Stimulated activated CD4-positive, alpha-beta T cell treated with anti-CD3 and anti-CD28 coated beads, Interleukin-1b, Interleukin-23, amount 100 ng/mL, for 4 hours (primary cell): ENCODE measurements at regions not wholly inside any gene's neighbourhood (a gene's known extent, or its start where the extent isn't known, plus 50 kb on each side); places are given as distances from the start of the nearest gene placed in this dataset.
"Not testable (repeated sequence)": the region's sequence is repeated elsewhere in the genome, so short reads cannot be mapped to it uniquely, and the experiment has no call there.

ENCODE experiments used
- DNase-seq, 2 donors: peaks; one replicate each; pipeline ENCODE4 v3.0.0-alpha.2; 2020; ENCODE audit warnings: low read depth in 2 of 2

GRCh38 chr6:6811128-6812009 is 222.8 kb downstream of the LY86 start:
- no peak for DNase-seq

GRCh38 chr6:6812427-6812826 is 223.9 kb downstream of the LY86 start:
- DNase-seq = no peak

- no peak for DNase-seq
Measured at GRCh38 chr6:6815732-6816131, 227.2 kb downstream of the LY86 start.

GRCh38 chr6:6816716-6817115 is 228.2 kb downstream of the LY86 start:
- DNase-seq = no peak

DNA sequence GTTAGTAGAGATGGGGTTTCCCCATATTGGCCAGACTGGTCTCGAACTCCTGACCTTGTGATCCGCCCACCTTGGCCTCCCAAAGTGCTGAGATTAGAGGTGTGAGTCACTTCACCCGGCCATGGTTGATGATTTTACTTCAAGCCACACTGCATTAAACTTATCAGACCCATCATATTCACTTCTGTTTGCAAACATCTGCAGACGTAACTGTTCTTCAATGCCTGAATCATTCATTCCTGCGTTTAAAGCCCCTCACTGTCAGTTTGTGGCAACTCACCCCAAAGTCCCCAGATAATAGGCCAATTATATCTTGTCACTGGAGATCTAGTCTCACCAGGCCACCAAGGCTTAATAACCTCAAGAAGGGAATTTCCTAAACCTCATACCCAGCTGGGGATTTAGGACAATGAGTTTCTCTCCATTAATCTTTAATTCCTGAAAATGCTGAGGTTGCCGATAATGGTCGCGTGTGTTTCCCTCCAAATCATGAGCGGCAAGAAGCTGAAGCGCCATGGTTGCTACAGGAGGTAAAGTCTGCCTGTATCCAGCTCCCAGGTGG is 229.6 kb downstream of the LY86 start:
- no peak for DNase-seq

DNA sequence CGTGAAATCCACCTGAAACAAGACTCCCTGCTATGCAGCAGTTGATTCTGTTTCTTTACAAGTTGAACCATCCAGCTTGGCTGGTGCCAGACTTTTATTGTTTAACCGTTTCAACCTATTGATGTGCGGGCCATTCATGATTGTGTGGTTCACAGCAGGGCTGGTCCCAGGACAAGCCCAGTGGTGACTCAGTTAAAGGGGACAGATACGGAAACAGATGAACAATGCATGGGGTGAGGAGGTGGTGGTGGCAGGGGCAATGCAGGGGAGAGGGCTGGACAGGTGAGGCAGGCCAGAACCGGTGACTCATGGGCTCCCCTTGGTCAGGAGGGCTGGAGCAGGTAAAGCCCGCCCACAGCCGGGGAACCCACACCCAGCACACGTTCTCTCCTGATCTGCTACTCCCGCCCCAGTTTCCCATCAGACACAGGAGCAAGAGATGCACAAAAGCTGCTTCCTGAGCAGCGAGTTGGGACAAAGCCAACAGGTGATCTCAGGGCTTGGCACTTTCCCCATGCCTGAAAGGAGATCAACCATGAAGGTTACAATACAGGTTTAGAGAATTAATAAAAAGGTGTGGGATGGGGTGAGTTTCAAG is 232.2 kb downstream of the LY86 start:
- no peak for DNase-seq

DNA sequence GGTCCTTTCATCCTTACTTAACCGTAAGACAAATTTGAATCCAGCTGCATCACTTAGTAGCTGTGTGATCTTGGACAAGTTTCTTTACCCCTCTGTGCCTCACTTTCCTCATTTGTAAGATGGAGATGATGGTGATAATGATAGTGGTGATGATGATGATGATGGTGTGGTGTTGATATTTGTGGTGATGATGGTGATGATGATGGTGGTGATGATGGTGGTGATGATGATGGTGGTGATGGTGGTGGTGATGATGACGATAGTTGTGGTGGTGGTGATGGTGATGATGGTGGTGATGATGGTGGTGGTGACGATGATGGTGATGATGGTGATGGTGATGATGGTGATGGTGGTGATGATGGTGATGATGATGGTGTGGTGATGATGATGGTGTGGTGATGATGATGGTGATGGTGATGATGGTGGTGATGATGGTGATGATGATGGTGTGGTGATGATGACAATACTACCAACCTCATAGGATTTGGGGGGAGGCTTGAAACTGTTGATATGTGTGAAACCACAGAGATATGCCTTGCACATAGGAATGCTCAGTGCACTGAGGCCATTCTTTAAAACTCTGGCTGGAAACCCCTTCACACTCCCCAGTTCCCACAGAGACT is 233.2 kb downstream of the LY86 start:
- no peak for DNase-seq

GRCh38 chr6:6823030-6823429 is 234.5 kb downstream of the LY86 start:
- DNase-seq = no peak

GRCh38 chr6:6823568-6824224 is 235.2 kb downstream of the LY86 start:
- DNase-seq = no peak

DNA sequence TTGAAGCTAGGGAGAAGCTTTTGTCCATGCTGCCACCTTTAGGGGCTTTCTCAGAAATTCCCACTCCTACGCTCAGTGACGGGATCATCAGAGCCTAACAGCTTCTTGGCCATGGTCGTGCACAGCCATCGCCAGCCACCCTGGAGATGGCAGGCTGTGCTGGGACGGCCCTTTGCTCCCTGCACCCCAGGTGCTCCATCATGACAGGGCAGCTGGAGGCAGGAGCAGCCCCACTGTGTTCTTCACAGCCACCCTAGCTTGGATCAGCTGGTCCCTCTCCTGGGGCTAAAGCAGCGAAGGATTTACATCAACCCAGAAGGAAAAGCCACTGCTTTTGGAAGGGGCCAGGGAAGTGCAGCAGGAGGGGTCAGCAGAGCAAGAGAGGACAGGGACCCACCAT is 235.9 kb downstream of the LY86 start:
- DNase-seq = no peak

DNA sequence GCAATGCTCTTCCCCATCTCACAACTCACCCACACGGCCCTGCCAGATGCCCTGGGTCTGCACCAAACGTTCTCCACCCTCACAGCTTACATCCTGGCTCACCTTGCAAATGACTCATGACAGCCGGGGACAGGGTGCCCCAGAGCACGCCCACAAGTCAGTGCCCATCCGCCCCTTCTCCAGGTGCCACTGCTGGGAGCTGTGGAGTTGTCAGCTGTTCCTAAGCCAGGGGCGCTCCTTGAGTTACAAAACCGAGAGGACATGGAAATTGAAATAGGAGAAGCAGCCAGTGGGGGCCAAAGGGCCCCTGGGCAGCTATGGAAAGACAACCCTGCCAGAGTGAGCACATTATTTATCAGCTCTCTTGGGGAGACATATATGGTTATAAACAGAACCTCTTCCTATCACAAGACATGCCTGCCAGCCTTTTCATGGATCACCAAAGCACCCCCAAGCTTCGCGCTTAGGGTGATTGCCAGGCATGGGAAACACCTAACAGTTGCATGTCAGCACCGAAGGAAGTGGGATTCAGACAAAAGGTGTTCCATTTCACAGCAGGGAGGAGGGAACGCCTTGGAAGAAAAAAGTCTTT is 236.8 kb downstream of the LY86 start:
- DNase-seq = no peak

GRCh38 chr6:6826095-6826901 is 237.8 kb downstream of the LY86 start:
- DNase-seq = no peak

- no peak for DNase-seq
Measured at GRCh38 chr6:6826961-6827360, 238.4 kb downstream of the LY86 start.

- DNase-seq = no peak
Measured at GRCh38 chr6:6829872-6830685, 241.6 kb downstream of the LY86 start.

GRCh38 chr6:6830686-6831063 is 242.2 kb downstream of the LY86 start:
- not testable (repeated sequence) for DNase-seq

DNA sequence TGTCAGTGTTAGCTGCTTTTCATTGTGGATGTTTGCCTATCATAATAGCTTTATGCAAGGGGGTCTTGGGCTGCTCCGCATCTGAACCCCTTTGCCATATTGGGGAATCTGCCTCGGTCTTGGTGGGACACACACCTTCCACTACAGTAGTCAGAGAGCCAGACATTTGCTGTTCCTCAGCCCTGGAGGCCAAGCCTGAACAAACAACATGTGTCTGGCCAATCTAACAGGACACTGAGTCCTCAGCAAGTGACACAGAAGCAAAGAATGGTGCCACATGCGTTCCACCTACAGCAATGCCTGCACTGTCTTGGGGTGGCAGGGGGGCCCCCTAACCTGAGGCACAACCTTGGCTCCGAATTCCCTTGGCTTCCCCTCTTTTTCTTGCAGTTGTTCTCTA is 243.9 kb downstream of the LY86 start:
- DNase-seq = no peak

DNA sequence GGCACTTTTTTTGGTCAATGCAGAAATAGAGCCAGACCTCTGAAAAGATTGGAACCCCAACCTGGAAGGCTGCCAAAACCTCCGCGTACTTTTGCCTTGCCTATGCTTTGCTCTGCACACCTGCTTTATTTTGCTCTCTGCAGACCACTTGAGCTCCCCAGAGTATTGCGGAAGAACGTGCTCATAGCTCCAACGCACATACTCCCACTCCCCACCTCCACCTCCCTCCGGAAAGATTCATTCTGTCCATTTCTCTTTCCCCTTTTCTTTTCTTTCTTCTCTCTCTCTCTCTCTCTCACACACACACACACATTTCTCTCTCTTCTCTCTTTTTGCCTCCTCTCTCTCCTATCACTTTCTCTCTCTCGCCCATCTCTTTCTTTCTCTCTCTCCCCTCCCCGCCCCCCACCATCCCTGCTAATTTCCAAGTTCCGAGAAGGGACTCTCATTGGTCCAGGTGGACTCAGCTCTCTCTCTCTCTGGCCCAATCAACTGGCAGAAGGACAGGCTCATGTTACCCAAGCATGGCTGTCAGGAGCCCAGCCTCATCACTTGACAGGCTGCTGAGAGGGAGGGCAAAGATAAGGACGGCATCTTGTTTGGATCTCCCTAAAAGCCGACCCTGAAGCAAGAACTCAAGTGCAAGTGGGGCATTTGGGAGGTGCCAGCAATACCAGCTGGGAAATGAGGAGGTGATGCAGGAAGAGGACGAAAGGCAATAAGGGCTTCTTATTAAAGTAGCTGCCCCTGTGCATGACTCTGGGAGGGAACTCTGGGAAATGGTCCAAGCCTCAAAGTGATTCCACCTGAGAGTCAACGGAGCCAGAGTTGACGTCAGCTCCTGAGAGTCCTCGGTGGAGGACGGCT is 246.1 kb downstream of the LY86 start:
- no peak for DNase-seq

- no peak for DNase-seq
Measured at GRCh38 chr6:6835223-6835503, 246.6 kb downstream of the LY86 start.
